ENCODE measurements at regions not wholly inside any gene's neighbourhood (a gene's known extent, or its start where the extent isn't known, plus 50 kb on each side); places are given as distances from the start of the nearest gene placed in this dataset.

DNA sequence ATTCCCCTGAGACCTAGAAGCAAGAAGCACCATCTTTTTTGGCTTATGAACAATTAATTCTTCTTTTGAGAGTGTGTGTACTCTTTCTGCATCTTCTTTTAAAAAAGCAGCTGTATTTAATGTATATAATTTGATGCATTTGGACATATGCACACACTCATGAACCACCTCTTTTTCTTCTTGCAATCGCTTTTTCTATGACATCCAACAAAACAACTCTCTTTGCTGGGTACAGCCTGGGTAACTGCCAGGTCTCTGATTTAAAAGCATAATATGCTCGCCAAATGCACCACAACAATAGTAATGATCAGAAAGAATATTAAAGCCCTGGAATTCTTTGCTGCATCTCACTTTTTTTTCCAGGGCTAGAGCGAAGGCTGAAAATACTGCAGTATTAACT lies 97.3 kb downstream of the HAPSTR1 start:
- TF ChIP-seq, protein P1, sequence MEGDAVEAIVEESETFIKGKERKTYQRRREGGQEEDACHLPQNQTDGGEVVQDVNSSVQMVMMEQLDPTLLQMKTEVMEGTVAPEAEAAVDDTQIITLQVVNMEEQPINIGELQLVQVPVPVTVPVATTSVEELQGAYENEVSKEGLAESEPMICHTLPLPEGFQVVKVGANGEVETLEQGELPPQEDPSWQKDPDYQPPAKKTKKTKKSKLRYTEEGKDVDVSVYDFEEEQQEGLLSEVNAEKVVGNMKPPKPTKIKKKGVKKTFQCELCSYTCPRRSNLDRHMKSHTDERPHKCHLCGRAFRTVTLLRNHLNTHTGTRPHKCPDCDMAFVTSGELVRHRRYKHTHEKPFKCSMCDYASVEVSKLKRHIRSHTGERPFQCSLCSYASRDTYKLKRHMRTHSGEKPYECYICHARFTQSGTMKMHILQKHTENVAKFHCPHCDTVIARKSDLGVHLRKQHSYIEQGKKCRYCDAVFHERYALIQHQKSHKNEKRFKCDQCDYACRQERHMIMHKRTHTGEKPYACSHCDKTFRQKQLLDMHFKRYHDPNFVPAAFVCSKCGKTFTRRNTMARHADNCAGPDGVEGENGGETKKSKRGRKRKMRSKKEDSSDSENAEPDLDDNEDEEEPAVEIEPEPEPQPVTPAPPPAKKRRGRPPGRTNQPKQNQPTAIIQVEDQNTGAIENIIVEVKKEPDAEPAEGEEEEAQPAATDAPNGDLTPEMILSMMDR (IDR thresholded peaks at IDR 0.05) = no peak
- no peak for TF ChIP-seq POLR2A (IDR thresholded peaks at IDR 0.05)

All from thyroid gland (tissue), 4 donors.